ENCODE measurements at regions not wholly inside any gene's neighbourhood (a gene's known extent, or its start where the extent isn't known, plus 50 kb on each side); places are given as distances from the start of the nearest gene placed in this dataset.

DNA sequence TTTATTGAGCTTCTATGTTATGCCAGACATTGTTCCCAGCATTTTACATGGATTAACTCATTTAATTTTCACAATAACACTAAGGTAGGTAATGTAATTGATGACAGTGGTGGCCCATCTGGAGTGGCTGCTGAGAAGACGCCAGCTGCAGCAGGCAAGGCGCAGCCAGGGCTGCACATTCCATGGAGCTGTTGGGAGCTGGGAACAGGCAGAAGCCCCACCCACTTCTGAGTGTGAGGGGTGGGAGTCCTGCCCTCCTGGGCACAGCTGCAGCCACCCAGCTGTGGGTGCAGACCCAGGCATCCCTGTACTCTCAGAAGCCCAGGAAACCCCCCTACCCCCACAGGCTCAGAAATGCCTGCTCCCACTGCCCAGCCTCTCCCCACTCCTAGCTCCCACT is 183.3 kb downstream of the DEPDC1B start (continued):
- TF ChIP-seq, protein P1, sequence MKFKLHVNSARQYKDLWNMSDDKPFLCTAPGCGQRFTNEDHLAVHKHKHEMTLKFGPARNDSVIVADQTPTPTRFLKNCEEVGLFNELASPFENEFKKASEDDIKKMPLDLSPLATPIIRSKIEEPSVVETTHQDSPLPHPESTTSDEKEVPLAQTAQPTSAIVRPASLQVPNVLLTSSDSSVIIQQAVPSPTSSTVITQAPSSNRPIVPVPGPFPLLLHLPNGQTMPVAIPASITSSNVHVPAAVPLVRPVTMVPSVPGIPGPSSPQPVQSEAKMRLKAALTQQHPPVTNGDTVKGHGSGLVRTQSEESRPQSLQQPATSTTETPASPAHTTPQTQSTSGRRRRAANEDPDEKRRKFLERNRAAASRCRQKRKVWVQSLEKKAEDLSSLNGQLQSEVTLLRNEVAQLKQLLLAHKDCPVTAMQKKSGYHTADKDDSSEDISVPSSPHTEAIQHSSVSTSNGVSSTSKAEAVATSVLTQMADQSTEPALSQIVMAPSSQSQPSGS (tag by site-specific recombination; IDR thresholded peaks at IDR 0.05; ENCODE audit: low read depth): no peak
- TF ChIP-seq FEZF1 (tag by site-specific recombination; IDR thresholded peaks at IDR 0.05): no peak
- TF ChIP-seq MEIS1 (CRISPR knock-in tag; IDR thresholded peaks at IDR 0.05; ENCODE audit: borderline replicate concordance): no peak
- TF ChIP-seq, protein P2, sequence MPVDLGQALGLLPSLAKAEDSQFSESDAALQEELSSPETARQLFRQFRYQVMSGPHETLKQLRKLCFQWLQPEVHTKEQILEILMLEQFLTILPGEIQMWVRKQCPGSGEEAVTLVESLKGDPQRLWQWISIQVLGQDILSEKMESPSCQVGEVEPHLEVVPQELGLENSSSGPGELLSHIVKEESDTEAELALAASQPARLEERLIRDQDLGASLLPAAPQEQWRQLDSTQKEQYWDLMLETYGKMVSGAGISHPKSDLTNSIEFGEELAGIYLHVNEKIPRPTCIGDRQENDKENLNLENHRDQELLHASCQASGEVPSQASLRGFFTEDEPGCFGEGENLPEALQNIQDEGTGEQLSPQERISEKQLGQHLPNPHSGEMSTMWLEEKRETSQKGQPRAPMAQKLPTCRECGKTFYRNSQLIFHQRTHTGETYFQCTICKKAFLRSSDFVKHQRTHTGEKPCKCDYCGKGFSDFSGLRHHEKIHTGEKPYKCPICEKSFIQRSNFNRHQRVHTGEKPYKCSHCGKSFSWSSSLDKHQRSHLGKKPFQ (tag by site-specific recombination; IDR thresholded peaks at IDR 0.05): no peak
- no peak for TF ChIP-seq BCL11B (tag by site-specific recombination; IDR thresholded peaks at IDR 0.05; ENCODE audit: low read depth)
- TF ChIP-seq ZNF37A (tag by site-specific recombination; IDR thresholded peaks at IDR 0.05): no peak

DNA sequence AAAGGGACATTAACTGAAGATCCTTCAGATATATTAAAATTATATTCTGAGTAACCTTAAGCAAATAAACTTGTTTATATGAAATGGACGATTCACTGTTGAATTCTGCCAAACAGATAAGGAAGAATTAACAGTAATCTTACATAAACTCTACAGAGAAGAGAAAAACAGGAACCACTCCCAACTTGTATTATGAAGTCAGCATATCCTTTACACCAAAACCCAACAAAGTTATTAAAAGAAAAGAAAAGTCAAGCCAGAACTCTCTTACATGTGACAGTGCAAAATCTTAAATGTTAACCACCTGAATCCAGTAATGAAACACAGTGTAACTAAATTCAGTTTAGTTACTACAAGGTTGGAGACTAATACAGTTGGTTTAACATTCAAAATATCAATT is 185.8 kb downstream of the DEPDC1B start:
- CTCF ChIA-PET: no interaction called here
- Histone ChIP-seq H3K4me1 (ENCODE audit: control insufficient read depth, insufficient read depth, low read length) (no peaks in the 10 kb centered on the region), H3K36me3 (ENCODE audit: control insufficient read depth in 2 of 2, insufficient read depth in 1 of 2, low read length in 2 of 2) (no peaks in the 10 kb centered on the region), H3K9me3 (ENCODE audit: control insufficient read depth, insufficient read depth, low read depth, low read length) (no peaks in the 10 kb centered on the region), H3K27ac (ENCODE audit: extremely low read depth, low read depth, low read length) (no peak overlapping the region), H3K4me3 (ENCODE audit: low read depth, low read length) (no peak overlapping the region)
- POLR2A ChIA-PET: no interaction called here
- TF ChIP-seq ZNF10 (tag by site-specific recombination; IDR thresholded peaks at IDR 0.05) (no peak), KLF1 (tag by site-specific recombination; IDR thresholded peaks at IDR 0.05) (no peak), OVOL3 (tag by site-specific recombination; IDR thresholded peaks at IDR 0.05) (no peak), ZNF76 (tag by site-specific recombination; IDR thresholded peaks at IDR 0.05; ENCODE audit: borderline replicate concordance, low read depth) (no peak), SALL2 (tag by site-specific recombination; IDR thresholded peaks at IDR 0.05; ENCODE audit: borderline replicate concordance) (no peak), ZNF549 (tag by site-specific recombination; IDR thresholded peaks at IDR 0.05) (no peak), SCRT2 (tag by site-specific recombination; IDR thresholded peaks at IDR 0.05) (no peak), ZNF530 (tag by site-specific recombination; IDR thresholded peaks at IDR 0.05; ENCODE audit: low read depth) (no peak)
- TF ChIP-seq, protein P3, sequence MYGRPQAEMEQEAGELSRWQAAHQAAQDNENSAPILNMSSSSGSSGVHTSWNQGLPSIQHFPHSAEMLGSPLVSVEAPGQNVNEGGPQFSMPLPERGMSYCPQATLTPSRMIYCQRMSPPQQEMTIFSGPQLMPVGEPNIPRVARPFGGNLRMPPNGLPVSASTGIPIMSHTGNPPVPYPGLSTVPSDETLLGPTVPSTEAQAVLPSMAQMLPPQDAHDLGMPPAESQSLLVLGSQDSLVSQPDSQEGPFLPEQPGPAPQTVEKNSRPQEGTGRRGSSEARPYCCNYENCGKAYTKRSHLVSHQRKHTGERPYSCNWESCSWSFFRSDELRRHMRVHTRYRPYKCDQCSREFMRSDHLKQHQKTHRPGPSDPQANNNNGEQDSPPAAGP (tag by site-specific recombination; IDR thresholded peaks at IDR 0.05): no peak
- TF ChIP-seq, protein P4, sequence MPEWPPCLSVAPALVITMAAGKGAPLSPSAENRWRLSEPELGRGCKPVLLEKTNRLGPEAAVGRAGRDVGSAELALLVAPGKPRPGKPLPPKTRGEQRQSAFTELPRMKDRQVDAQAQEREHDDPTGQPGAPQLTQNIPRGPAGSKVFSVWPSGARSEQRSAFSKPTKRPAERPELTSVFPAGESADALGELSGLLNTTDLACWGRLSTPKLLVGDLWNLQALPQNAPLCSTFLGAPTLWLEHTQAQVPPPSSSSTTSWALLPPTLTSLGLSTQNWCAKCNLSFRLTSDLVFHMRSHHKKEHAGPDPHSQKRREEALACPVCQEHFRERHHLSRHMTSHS (tag by site-specific recombination; IDR thresholded peaks at IDR 0.05): no peak

DNA sequence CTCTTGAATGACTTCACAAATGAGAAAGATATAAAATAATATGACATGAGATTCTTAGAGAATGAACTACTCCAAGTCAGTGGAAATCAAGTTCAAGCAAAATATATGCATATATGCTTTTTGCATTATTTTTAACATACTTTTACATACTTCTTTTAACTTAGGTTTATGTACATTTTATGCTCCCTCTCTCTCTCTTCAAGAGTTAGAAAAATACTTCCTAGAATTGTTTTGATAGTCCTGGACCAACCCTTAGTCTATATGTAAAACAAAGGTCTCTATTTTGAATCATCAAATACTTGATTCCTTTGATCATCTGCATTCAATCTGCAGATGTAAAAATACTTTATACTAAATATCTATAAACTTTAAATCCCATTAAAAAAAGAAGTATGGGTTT is 187.8 kb downstream of the DEPDC1B start:
- no peaks in the 10 kb centered on the region for H3K4me1 ChIP-seq (ENCODE audit: control insufficient read depth, insufficient read depth, low read length)
- no peak overlapping the region for H3K27ac ChIP-seq (ENCODE audit: extremely low read depth, low read depth, low read length)
- no peak overlapping the region for H3K4me3 ChIP-seq (ENCODE audit: low read depth, low read length)
- ChIA-PET CTCF (interaction anchor here (0.6 to 1.2 kb wide), 3 partner anchors 29 to 1422 kb away, joined by 3 read pairs; no protein-coding TSS in a partner anchor), POLR2A (no interaction called here)
- no peak for TF ChIP-seq ZFP69B (tag by site-specific recombination; IDR thresholded peaks at IDR 0.05)
- TF ChIP-seq, protein P5, sequence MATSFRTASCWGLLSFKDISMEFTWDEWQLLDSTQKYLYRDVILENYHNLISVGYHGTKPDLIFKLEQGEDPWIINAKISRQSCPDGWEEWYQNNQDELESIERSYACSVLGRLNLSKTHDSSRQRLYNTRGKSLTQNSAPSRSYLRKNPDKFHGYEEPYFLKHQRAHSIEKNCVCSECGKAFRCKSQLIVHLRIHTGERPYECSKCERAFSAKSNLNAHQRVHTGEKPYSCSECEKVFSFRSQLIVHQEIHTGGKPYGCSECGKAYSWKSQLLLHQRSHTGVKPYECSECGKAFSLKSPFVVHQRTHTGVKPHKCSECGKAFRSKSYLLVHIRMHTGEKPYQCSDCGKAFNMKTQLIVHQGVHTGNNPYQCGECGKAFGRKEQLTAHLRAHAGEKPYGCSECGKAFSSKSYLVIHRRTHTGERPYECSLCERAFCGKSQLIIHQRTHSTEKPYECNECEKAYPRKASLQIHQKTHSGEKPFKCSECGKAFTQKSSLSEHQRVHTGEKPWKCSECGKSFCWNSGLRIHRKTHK (tag by site-specific recombination; IDR thresholded peaks at IDR 0.05): no peak
- TF ChIP-seq, protein P6, sequence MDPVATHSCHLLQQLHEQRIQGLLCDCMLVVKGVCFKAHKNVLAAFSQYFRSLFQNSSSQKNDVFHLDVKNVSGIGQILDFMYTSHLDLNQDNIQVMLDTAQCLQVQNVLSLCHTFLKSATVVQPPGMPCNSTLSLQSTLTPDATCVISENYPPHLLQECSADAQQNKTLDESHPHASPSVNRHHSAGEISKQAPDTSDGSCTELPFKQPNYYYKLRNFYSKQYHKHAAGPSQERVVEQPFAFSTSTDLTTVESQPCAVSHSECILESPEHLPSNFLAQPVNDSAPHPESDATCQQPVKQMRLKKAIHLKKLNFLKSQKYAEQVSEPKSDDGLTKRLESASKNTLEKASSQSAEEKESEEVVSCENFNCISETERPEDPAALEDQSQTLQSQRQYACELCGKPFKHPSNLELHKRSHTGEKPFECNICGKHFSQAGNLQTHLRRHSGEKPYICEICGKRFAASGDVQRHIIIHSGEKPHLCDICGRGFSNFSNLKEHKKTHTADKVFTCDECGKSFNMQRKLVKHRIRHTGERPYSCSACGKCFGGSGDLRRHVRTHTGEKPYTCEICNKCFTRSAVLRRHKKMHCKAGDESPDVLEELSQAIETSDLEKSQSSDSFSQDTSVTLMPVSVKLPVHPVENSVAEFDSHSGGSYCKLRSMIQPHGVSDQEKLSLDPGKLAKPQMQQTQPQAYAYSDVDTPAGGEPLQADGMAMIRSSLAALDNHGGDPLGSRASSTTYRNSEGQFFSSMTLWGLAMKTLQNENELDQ (tag by site-specific recombination; IDR thresholded peaks at IDR 0.05; ENCODE audit: low read depth): no peak
- TF ChIP-seq ZNF133 (tag by site-specific recombination; IDR thresholded peaks at IDR 0.05): no peak
- H3K9me3 ChIP-seq (ENCODE audit: control insufficient read depth, insufficient read depth, low read depth, low read length): no peaks in the 10 kb centered on the region
- no peaks in the 10 kb centered on the region for H3K36me3 ChIP-seq (ENCODE audit: control insufficient read depth in 2 of 2, insufficient read depth in 1 of 2, low read length in 2 of 2)
